ENCODE measurements at regions not wholly inside any gene's neighbourhood (a gene's known extent, or its start where the extent isn't known, plus 50 kb on each side); places are given as distances from the start of the nearest gene placed in this dataset.

GRCh38 chr6:7675353-7675945 lies 50.5 kb upstream of the BMP6 start:
- Histone ChIP-seq H3K27ac (no peak overlapping the region), H3K9me3 (no peaks in the 10 kb centered on the region), H3K4me3 (no peak overlapping the region), H3K27me3 (peaks cover 0 to 53% (median 27%) of the 10 kb centered on the region in 7 donors), H3K4me1 (peaks cover 0 to 17% (median 11%) of the 10 kb centered on the region in 9 donors), H3K36me3 (no peaks in the 10 kb centered on the region)
- no peak for DNase-seq
- ATAC-seq = no peak
- intact Hi-C loops (cut with DNase I) = no loop called here
- no peak for TF ChIP-seq CTCF (IDR thresholded peaks at IDR 0.05)
- 52 to 63% methylated on average over 10 of the region's 10 CpGs for WGBS, 2 donors
